ENCODE measurements at regions not wholly inside any gene's neighbourhood (a gene's known extent, or its start where the extent isn't known, plus 50 kb on each side); places are given as distances from the start of the nearest gene placed in this dataset.

DNA sequence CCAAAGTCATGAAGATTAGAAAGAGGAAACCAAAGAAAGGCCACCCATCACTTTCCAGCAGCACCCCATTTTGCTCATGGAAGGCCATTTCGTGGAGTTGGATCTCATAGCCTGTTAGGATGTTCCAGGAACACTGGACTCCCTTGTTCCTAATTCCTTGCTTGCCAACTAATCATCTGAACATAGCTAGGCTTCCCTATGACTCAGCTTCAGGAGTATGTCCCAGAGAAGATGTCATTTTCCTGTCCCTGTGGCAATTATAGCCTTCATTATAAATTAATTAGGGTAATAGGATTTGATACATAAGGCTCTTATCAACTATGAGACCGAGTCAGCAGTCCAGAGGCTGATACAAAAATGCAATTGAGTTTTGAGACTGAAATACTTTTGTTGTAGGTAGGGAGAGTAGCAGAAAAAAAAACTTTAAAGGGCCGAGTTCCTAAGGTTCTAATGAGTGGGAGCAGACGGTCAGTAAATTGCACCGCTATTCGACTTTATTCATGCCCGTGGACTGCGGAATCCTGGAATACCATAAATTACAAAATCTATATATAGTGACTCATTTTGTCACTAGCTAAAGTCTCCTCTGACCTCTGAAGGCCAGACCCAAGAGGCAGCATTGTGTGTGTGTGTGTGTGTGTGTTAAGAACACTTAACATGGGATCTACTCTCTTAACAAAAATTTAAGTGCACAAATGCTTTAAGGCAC lies 311.8 kb downstream of the FBXO15 start:
- Mint-ChIP-seq H3K36me3 (no peaks in the 10 kb centered on the region), H3K27ac (no peak overlapping the region), H3K4me1 (no peaks in the 10 kb centered on the region), H3K4me3 (no peak overlapping the region), H3K9me3 (no peaks in the 10 kb centered on the region), H3K27me3 (ENCODE audit: low read depth) (peaks cover 22% of the 10 kb centered on the region)
- TF ChIP-seq, protein P1, sequence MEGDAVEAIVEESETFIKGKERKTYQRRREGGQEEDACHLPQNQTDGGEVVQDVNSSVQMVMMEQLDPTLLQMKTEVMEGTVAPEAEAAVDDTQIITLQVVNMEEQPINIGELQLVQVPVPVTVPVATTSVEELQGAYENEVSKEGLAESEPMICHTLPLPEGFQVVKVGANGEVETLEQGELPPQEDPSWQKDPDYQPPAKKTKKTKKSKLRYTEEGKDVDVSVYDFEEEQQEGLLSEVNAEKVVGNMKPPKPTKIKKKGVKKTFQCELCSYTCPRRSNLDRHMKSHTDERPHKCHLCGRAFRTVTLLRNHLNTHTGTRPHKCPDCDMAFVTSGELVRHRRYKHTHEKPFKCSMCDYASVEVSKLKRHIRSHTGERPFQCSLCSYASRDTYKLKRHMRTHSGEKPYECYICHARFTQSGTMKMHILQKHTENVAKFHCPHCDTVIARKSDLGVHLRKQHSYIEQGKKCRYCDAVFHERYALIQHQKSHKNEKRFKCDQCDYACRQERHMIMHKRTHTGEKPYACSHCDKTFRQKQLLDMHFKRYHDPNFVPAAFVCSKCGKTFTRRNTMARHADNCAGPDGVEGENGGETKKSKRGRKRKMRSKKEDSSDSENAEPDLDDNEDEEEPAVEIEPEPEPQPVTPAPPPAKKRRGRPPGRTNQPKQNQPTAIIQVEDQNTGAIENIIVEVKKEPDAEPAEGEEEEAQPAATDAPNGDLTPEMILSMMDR (IDR thresholded peaks at IDR 0.05; ENCODE audit: unreplicated experiment) = no peak
- no peak for DNase-seq (ENCODE audit: low spot score in 2 of 2, unreplicated experiment in 2 of 2)

DNA sequence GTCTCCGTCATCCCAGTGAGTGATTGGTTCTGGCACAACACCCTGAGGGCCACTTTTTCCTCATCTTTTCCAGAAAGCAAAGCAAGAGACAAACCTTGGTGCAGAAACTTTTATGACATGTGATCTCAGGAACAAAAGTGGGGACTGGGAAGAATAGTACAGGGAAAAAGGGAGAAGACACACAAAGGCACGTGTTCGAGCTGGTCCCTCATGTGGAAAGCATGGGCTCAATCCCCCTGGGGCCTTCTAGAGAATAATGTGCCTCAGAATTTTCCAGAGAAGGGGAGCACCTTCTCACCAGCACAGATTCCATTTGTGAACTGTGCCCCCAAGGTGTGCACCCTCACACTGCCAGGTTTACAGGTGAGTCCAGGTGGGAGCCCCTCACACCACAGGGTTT lies 312.6 kb downstream of the FBXO15 start:
- Mint-ChIP-seq H3K27me3 (ENCODE audit: low read depth) (peaks cover 18% of the 10 kb centered on the region), H3K27ac (no peak overlapping the region), H3K4me3 (no peak overlapping the region), H3K4me1 (no peaks in the 10 kb centered on the region), H3K36me3 (no peaks in the 10 kb centered on the region), H3K9me3 (no peaks in the 10 kb centered on the region)
- TF ChIP-seq, protein P1 (IDR thresholded peaks at IDR 0.05; ENCODE audit: unreplicated experiment) = no peak
- no peak for DNase-seq (ENCODE audit: low spot score in 2 of 2, unreplicated experiment in 2 of 2)

- Mint-ChIP-seq H3K4me3 (no peak overlapping the region), H3K27ac (no peak overlapping the region), H3K36me3 (no peaks in the 10 kb centered on the region), H3K4me1 (no peaks in the 10 kb centered on the region), H3K9me3 (no peaks in the 10 kb centered on the region), H3K27me3 (ENCODE audit: low read depth) (peaks cover 16% of the 10 kb centered on the region)
- TF ChIP-seq, protein P1 (IDR thresholded peaks at IDR 0.05; ENCODE audit: unreplicated experiment) = no peak
- no peak for DNase-seq (ENCODE audit: low spot score in 2 of 2, unreplicated experiment in 2 of 2)
Observed at GRCh38 chr18:73831688-73832087, 315.9 kb downstream of the FBXO15 start.

GRCh38 chr18:73829146-73829545 lies 318.5 kb downstream of the FBXO15 start:
- no peak overlapping the region for H3K27ac Mint-ChIP-seq
- H3K27me3 Mint-ChIP-seq (ENCODE audit: low read depth) = peaks cover 31% of the 10 kb centered on the region
- no peak overlapping the region for H3K4me3 Mint-ChIP-seq
- DNase-seq (ENCODE audit: low spot score in 2 of 2, unreplicated experiment in 2 of 2) = no peak
- H3K4me1 Mint-ChIP-seq = no peaks in the 10 kb centered on the region
- TF ChIP-seq, protein P1 (IDR thresholded peaks at IDR 0.05; ENCODE audit: unreplicated experiment) = no peak
- no peaks in the 10 kb centered on the region for H3K36me3 Mint-ChIP-seq
- no peaks in the 10 kb centered on the region for H3K9me3 Mint-ChIP-seq

- no peak for DNase-seq (ENCODE audit: low spot score in 2 of 2, unreplicated experiment in 2 of 2)
- Mint-ChIP-seq H3K36me3 (no peaks in the 10 kb centered on the region), H3K4me1 (no peaks in the 10 kb centered on the region), H3K4me3 (no peak overlapping the region), H3K27ac (no peak overlapping the region), H3K9me3 (no peaks in the 10 kb centered on the region), H3K27me3 (ENCODE audit: low read depth) (peaks cover 31% of the 10 kb centered on the region)
- TF ChIP-seq, protein P1 (IDR thresholded peaks at IDR 0.05; ENCODE audit: unreplicated experiment) = no peak
Observed at GRCh38 chr18:73827801-73828200, 319.8 kb downstream of the FBXO15 start.
